CD4-positive, alpha-beta T cell (primary cell): ENCODE measurements at regions not wholly inside any gene's neighbourhood (a gene's known extent, or its start where the extent isn't known, plus 50 kb on each side); places are given as distances from the start of the nearest gene placed in this dataset.

Experiments used
- ATAC-seq: fragments of 200-7000 bp; cut with Tn5 transposase; one replicate; pipeline ENCODE4 v1.10.0; 2022; ENCODE audit warnings: mild to moderate bottlenecking; ENCODE audit not compliant: poor library complexity
- CTCF ChIA-PET: fragments of 350-600 bp; sonication (Branson Sonifier 250); formaldehyde crosslinking; loops from one replicate; lab custom pipeline; 2021; ENCODE audit warnings: antibody characterized with exemption, inconsistent platforms; lab: Charles Lee
- POLR2A ChIA-PET: fragments of 350-600 bp; sonication (Branson Sonifier 250); formaldehyde crosslinking; loops from one replicate; lab custom pipeline; 2021; ENCODE audit warnings: antibody characterized with exemption, inconsistent platforms; lab: Charles Lee
- DNase-seq, 14 experiments: peaks; one replicate each; pipeline ENCODE4 v3.0.0-alpha.2; 2013 to 2020; ENCODE audit warnings: mixed read lengths in 2 of 14
- H3K27ac ChIP-seq, 2 donors: one replicate each; pipeline versions ENCODE4 v1.5.1 to v1.7.0; 2013; ENCODE audit warnings: low read length in 2 of 2, low read depth in 1 of 2, mild to moderate bottlenecking in 1 of 2
- H3K27me3 ChIP-seq, 2 experiments: 1 replicate in 1 of 2; 2 replicates in 1 of 2; pipeline versions ENCODE4 v1.6.1 to v1.7.0; 2013; ENCODE audit warnings: low read length in 2 of 2, control low read depth in 1 of 2, mild to moderate bottlenecking in 1 of 2, moderate library complexity in 1 of 2; ENCODE audit not compliant: insufficient read depth in 2 of 2, control insufficient read depth in 1 of 2
- H3K36me3 ChIP-seq: one replicate; pipeline ENCODE4 v1.6.1; 2013; ENCODE audit warnings: low read length, control low read depth; ENCODE audit not compliant: insufficient read depth
- H3K4me1 ChIP-seq: one replicate; pipeline ENCODE4 v1.6.1; 2013; ENCODE audit warnings: low read length, control low read depth; ENCODE audit not compliant: insufficient read depth
- H3K4me3 ChIP-seq: one replicate; pipeline ENCODE4 v1.5.1; 2013; ENCODE audit warnings: mild to moderate bottlenecking, low read length, moderate library complexity
- H3K9me3 ChIP-seq, 2 experiments: 1 replicate in 1 of 2; 2 replicates in 1 of 2; pipeline versions ENCODE4 v1.6.1 to v1.7.0; 2013; ENCODE audit warnings: low read length in 2 of 2, mild to moderate bottlenecking in 2 of 2, control low read depth in 1 of 2, moderate library complexity in 1 of 2; ENCODE audit not compliant: control insufficient read depth in 1 of 2, insufficient read depth in 1 of 2
- H3K27ac Mint-ChIP-seq: one replicate; pipeline ENCODE4 v1.8.0; 2020; ENCODE audit warnings: mixed read lengths
- H3K27me3 Mint-ChIP-seq: one replicate; pipeline ENCODE4 v1.8.0; 2021; ENCODE audit warnings: mixed read lengths
- H3K36me3 Mint-ChIP-seq: one replicate; pipeline ENCODE4 v1.8.0; 2021; ENCODE audit warnings: low read depth, mixed read lengths
- H3K4me1 Mint-ChIP-seq: one replicate; pipeline ENCODE4 v1.8.0; 2021; ENCODE audit warnings: low read depth, mixed read lengths
- H3K4me3 Mint-ChIP-seq: one replicate; pipeline ENCODE4 v1.8.0; 2020; ENCODE audit warnings: mild to moderate bottlenecking, mixed read lengths
- H3K9me3 Mint-ChIP-seq: one replicate; pipeline ENCODE4 v1.8.0; 2020; ENCODE audit warnings: mixed read lengths
- intact Hi-C, 2 experiments: fragments of 100-400 bp; cut with DNase I in 1 of 2; cut with micrococcal nuclease in 1 of 2; formaldehyde crosslinking; loops; one replicate each; pipeline versions ENCODE4 v1.15.1 to v1.9.0; 2023 to 2025; cut with DNase I, micrococcal nuclease
- TF ChIP-seq, protein P1 (sequence below): fragments of 200-600 bp; IDR thresholded peaks from one replicate; pipeline ENCODE4 v1.8.0; 2022; ENCODE audit warnings: antibody characterized with exemption, mild to moderate bottlenecking

DNA sequence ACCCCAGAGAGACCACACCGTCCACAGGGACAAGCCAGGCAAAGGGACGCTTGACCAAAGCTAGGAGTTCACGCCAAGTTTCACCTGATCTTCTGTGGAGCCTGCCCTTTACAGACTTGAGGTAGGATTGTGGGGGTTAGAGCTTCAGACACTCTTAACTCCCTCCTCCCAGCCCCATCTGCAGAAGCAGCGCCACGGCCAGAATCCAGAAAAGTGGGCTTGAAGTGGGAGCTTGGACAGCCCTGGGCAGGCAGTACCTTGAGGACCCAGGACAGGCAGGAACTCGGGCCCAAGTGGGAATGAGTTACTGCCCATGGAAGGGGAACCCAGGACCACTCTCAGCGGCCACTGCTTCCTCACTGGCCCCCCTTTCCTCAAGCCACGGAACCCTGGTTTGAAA, 695.9 kb downstream of the TBC1D22A start:
- TF ChIP-seq, protein P1, sequence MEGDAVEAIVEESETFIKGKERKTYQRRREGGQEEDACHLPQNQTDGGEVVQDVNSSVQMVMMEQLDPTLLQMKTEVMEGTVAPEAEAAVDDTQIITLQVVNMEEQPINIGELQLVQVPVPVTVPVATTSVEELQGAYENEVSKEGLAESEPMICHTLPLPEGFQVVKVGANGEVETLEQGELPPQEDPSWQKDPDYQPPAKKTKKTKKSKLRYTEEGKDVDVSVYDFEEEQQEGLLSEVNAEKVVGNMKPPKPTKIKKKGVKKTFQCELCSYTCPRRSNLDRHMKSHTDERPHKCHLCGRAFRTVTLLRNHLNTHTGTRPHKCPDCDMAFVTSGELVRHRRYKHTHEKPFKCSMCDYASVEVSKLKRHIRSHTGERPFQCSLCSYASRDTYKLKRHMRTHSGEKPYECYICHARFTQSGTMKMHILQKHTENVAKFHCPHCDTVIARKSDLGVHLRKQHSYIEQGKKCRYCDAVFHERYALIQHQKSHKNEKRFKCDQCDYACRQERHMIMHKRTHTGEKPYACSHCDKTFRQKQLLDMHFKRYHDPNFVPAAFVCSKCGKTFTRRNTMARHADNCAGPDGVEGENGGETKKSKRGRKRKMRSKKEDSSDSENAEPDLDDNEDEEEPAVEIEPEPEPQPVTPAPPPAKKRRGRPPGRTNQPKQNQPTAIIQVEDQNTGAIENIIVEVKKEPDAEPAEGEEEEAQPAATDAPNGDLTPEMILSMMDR = no peak
- POLR2A ChIA-PET = no interaction called here
- Histone ChIP-seq H3K27ac (no peak overlapping the region), H3K27me3 (no peaks in the 10 kb centered on the region), H3K4me1 (no peaks in the 10 kb centered on the region), H3K9me3 (peaks cover 6 to 21% of the 10 kb centered on the region in 2 experiments), H3K4me3 (no peak overlapping the region), H3K36me3 (no peaks in the 10 kb centered on the region)
- DNase-seq (no peak), ATAC-seq (no peak)
- Mint-ChIP-seq H3K9me3 (peaks cover 8% of the 10 kb centered on the region), H3K27me3 (no peaks in the 10 kb centered on the region), H3K36me3 (no peaks in the 10 kb centered on the region), H3K4me1 (no peaks in the 10 kb centered on the region), H3K27ac (no peak overlapping the region), H3K4me3 (no peak overlapping the region)
- intact Hi-C loops = no loop called here
- CTCF ChIA-PET = no interaction called here

DNA sequence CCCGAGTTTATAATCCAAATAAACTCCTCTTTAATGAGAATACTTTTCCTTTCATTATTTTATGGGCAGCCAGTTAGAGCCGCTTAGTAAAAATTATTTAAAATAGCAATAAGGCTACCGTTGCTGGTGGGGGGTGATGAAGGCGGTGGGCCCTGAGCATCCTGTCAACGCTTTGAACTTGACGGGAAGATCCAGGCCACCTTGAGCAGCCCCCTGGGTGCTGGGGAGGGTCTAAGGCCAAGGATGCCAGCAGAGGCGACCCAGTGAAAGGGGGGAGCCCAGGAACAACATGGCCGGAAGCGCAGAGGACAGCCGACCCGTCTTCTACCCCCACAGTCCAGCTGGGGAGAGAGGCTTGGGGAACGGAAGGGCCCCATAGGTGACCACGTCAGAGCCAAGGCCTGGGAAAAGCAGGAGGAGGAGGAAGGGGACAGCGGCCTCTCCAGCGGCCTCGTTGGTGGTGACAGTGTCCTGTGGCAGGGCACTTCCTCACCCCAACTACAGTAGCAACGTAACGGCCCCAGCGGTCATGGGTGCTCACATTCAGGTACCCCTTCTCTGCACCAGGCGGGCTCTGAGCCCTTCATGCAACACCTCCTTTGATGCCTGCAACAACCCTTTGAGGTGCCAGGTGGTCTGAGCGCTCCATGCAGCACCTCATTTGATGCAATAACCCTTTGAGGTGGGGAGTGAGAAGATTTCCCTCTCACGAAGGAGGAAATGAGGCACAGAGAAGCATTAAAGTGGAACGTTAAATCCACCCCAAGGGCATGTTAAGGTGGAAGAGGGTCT, 695.3 kb downstream of the TBC1D22A start:
- Mint-ChIP-seq H3K4me1 (no peaks in the 10 kb centered on the region), H3K27me3 (no peaks in the 10 kb centered on the region), H3K4me3 (no peak overlapping the region), H3K9me3 (peaks cover 8% of the 10 kb centered on the region), H3K27ac (no peak overlapping the region), H3K36me3 (no peaks in the 10 kb centered on the region)
- Histone ChIP-seq H3K27me3 (no peaks in the 10 kb centered on the region), H3K27ac (no peak overlapping the region), H3K36me3 (no peaks in the 10 kb centered on the region), H3K4me3 (no peak overlapping the region), H3K9me3 (peaks cover 11 to 21% of the 10 kb centered on the region in 2 experiments), H3K4me1 (no peaks in the 10 kb centered on the region)
- ATAC-seq (no peak), DNase-seq (no peak)
- POLR2A ChIA-PET = no interaction called here
- intact Hi-C loops = no loop called here
- TF ChIP-seq, protein P1 = no peak
- CTCF ChIA-PET = no interaction called here

DNA sequence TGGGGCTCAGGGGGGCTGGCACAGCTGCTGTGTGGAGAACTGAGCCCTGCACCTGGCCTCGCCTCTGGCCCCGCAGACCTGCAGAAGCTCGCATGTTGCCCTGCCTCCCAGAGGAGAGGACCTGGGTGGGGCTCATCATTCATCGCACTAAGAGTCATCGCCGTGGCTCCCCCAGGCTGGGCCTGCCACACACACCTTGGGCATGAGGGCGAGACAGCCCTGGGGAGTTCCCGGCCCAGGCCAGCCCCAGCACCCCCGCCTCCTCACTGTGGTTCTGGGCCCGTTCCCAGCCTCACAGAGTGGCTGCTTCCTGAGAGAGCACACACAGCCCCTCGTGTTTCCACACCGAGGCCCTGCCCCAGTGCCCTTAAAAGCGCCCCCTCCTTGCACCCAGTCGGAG, 694.6 kb downstream of the TBC1D22A start:
- Histone ChIP-seq H3K36me3 (no peaks in the 10 kb centered on the region), H3K9me3 (peaks cover 11 to 21% of the 10 kb centered on the region in 2 experiments), H3K4me1 (no peaks in the 10 kb centered on the region), H3K4me3 (no peak overlapping the region), H3K27me3 (no peaks in the 10 kb centered on the region), H3K27ac (no peak overlapping the region)
- ATAC-seq (no peak), DNase-seq (no peak)
- Mint-ChIP-seq H3K27ac (no peak overlapping the region), H3K4me1 (no peaks in the 10 kb centered on the region), H3K4me3 (no peak overlapping the region), H3K27me3 (no peaks in the 10 kb centered on the region), H3K9me3 (peaks cover 11% of the 10 kb centered on the region), H3K36me3 (no peaks in the 10 kb centered on the region)
- CTCF ChIA-PET = no interaction called here
- intact Hi-C loops = no loop called here
- POLR2A ChIA-PET = no interaction called here
- TF ChIP-seq, protein P1 = no peak
